ENCODE measurements at regions not wholly inside any gene's neighbourhood (a gene's known extent, or its start where the extent isn't known, plus 50 kb on each side); places are given as distances from the start of the nearest gene placed in this dataset.

DNA sequence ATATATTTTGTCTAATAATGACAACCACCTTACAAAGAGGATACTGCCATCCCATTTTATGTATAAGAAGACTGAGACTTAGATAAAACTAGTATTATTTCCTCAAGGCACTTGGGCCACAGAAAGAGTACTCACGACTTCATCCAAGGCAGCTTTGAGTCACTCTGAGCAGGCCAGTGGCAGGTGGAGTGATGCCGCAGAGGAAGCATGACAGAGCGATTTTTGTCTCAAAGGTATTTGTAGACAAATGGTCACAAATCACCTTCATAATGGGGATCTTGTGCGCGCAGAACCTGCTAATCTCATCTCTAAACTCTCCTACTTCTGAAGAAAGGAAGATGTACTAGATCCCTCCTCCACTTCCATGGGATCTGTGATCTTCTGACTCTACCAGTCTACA lies 113.2 kb upstream of the NAMPT start:
- no peak overlapping the region for H3K9ac ChIP-seq (ENCODE audit: insufficient read depth, low read length, poor library complexity, severe bottlenecking)
- H3K4me3 Mint-ChIP-seq = no peak overlapping the region
- 100% methylated on average over 5 of the region's 5 CpGs for WGBS (ENCODE audit: insufficient coverage)
- no peak overlapping the region for H2AFZ ChIP-seq (ENCODE audit: insufficient read depth, low read depth, low read length, poor library complexity, severe bottlenecking)
- no peaks in the 10 kb centered on the region for H3K36me3 Mint-ChIP-seq
- H3K9me3 ChIP-seq (replicated peaks in 1 of 2; ENCODE audit: control insufficient read depth in 1 of 2, insufficient read depth in 1 of 2, low read length in 2 of 2) = no peaks in the 10 kb centered on the region
- no peak for DNase-seq
- H3K4me1 ChIP-seq (ENCODE audit: control insufficient read depth in 1 of 2, insufficient read depth in 2 of 2, low read length in 2 of 2) = no peaks in the 10 kb centered on the region
- no peaks in the 10 kb centered on the region for H3K79me2 ChIP-seq (ENCODE audit: insufficient read depth, low read length)
- TF ChIP-seq, protein P1, sequence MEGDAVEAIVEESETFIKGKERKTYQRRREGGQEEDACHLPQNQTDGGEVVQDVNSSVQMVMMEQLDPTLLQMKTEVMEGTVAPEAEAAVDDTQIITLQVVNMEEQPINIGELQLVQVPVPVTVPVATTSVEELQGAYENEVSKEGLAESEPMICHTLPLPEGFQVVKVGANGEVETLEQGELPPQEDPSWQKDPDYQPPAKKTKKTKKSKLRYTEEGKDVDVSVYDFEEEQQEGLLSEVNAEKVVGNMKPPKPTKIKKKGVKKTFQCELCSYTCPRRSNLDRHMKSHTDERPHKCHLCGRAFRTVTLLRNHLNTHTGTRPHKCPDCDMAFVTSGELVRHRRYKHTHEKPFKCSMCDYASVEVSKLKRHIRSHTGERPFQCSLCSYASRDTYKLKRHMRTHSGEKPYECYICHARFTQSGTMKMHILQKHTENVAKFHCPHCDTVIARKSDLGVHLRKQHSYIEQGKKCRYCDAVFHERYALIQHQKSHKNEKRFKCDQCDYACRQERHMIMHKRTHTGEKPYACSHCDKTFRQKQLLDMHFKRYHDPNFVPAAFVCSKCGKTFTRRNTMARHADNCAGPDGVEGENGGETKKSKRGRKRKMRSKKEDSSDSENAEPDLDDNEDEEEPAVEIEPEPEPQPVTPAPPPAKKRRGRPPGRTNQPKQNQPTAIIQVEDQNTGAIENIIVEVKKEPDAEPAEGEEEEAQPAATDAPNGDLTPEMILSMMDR (IDR thresholded peaks at IDR 0.05) = no peak
- H4K20me1 ChIP-seq (ENCODE audit: insufficient read depth, low read length) = no peaks in the 10 kb centered on the region
- H3K27me3 ChIP-seq (ENCODE audit: control insufficient read depth in 2 of 2, insufficient read depth in 2 of 2, low read length in 2 of 2) = peaks cover 0 to 2% of the 10 kb centered on the region in 2 donors
- H3K9me3 Mint-ChIP-seq = peaks cover 0 to 5% (median 2%) of the 10 kb centered on the region in 7 donors
- peak overlapping the region in 1 of 7 donors; percentile 56 for H3K27ac Mint-ChIP-seq
- no peaks in the 10 kb centered on the region for H3K36me3 ChIP-seq (replicated peaks in 1 of 2; ENCODE audit: control insufficient read depth in 1 of 2, insufficient read depth in 2 of 2, low read length in 2 of 2)
- H3K4me2 ChIP-seq (replicated peaks; ENCODE audit: extremely low read depth, low read length, poor library complexity, severe bottlenecking) = no peak overlapping the region
- H3K4me3 ChIP-seq (replicated peaks in 1 of 3; ENCODE audit: low read depth in 2 of 3, low read length in 3 of 3) = no peak overlapping the region
- H3K27ac ChIP-seq (ENCODE audit: low read depth in 1 of 2, low read length in 2 of 2) = no peak overlapping the region
- intact Hi-C loops (cut with micrococcal nuclease) = no loop called here
- H3K4me1 Mint-ChIP-seq = peaks cover 1% of the 10 kb centered on the region
- H3K27me3 Mint-ChIP-seq (ENCODE audit: low read depth in 3 of 3) = peaks cover 0 to 6% (median 3%) of the 10 kb centered on the region in 3 donors

DNA sequence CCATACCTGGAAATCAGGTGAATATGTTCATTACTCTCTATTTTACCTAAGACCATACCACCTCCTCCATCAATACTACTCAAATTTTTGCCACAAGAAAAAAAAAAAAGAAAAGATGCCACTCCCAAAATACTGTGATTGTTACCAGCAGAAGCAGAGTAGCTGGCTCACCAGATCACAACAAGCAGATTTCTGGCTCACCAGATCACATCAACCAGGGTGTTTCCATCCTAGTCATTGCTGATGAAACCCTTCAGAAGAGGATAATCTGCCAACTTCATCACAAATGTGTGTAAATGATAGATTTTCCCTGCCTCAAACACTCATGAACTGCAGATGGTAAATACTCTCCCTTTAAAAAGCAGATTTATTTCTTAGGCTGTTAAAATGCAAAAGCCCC lies 109.7 kb upstream of the NAMPT start:
- Histone ChIP-seq H4K20me1 (ENCODE audit: insufficient read depth, low read length) (no peaks in the 10 kb centered on the region), H3K27ac (ENCODE audit: low read depth in 1 of 2, low read length in 2 of 2) (no peak overlapping the region), H2AFZ (ENCODE audit: insufficient read depth, low read depth, low read length, poor library complexity, severe bottlenecking) (no peak overlapping the region), H3K9me3 (replicated peaks in 1 of 2; ENCODE audit: control insufficient read depth in 1 of 2, insufficient read depth in 1 of 2, low read length in 2 of 2) (no peaks in the 10 kb centered on the region), H3K4me2 (replicated peaks; ENCODE audit: extremely low read depth, low read length, poor library complexity, severe bottlenecking) (no peak overlapping the region), H3K9ac (ENCODE audit: insufficient read depth, low read length, poor library complexity, severe bottlenecking) (no peak overlapping the region), H3K79me2 (ENCODE audit: insufficient read depth, low read length) (no peaks in the 10 kb centered on the region), H3K27me3 (ENCODE audit: control insufficient read depth in 2 of 2, insufficient read depth in 2 of 2, low read length in 2 of 2) (no peaks in the 10 kb centered on the region), H3K36me3 (replicated peaks in 1 of 2; ENCODE audit: control insufficient read depth in 1 of 2, insufficient read depth in 2 of 2, low read length in 2 of 2) (no peaks in the 10 kb centered on the region), H3K4me1 (ENCODE audit: control insufficient read depth in 1 of 2, insufficient read depth in 2 of 2, low read length in 2 of 2) (no peaks in the 10 kb centered on the region), H3K4me3 (replicated peaks in 1 of 3; ENCODE audit: low read depth in 2 of 3, low read length in 3 of 3) (no peak overlapping the region)
- no peak overlapping the region for H3K4me3 Mint-ChIP-seq
- DNase-seq = peak in 1 of 3 donors; percentile 28
- intact Hi-C loops (cut with micrococcal nuclease) = no loop called here
- H3K9me3 Mint-ChIP-seq = peaks cover 0 to 4% (median 2%) of the 10 kb centered on the region in 7 donors
- TF ChIP-seq, protein P1 (IDR thresholded peaks at IDR 0.05) = no peak
- peaks cover 1% of the 10 kb centered on the region for H3K4me1 Mint-ChIP-seq
- no peak overlapping the region for H3K27ac Mint-ChIP-seq
- H3K36me3 Mint-ChIP-seq = no peaks in the 10 kb centered on the region
- H3K27me3 Mint-ChIP-seq (ENCODE audit: low read depth in 3 of 3) = peaks cover 0 to 6% (median 5%) of the 10 kb centered on the region in 3 donors
